SK-N-SH treated with all-trans-retinoic acid at 6 μM for 48 hours (cell line): ENCODE measurements at regions not wholly inside any gene's neighbourhood (a gene's known extent, or its start where the extent isn't known, plus 50 kb on each side); places are given as distances from the start of the nearest gene placed in this dataset.

Experiments
- ATAC-seq: fragments of 200-7000 bp; cut with Tn5 transposase; 3 replicates; pipeline ENCODE4 v1.9.1; 2020; ENCODE audit warnings: mild to moderate bottlenecking, moderate library complexity
- ARNTL ChIP-seq: fragments of 450-650 bp; formaldehyde crosslinking; IDR thresholded peaks from 2 replicates; pipeline ENCODE4 v1.5.0; 2020; ENCODE audit warnings: low read depth, mild to moderate bottlenecking, moderate library complexity, borderline replicate concordance
- BACH2 ChIP-seq: fragments of 250-450 bp; sonication (Bioruptor Pico); IDR thresholded peaks from 2 replicates; pipeline ENCODE4 v1.9.0; 2021; ENCODE audit warnings: mild to moderate bottlenecking, borderline replicate concordance
- CSDC2 ChIP-seq: fragments of 250-450 bp; sonication (Bioruptor Pico); IDR thresholded peaks from 2 replicates; pipeline ENCODE4 v1.5.0; 2020; ENCODE audit warnings: mild to moderate bottlenecking, moderate library complexity
- ESRRG ChIP-seq: fragments of 250-450 bp; sonication (Bioruptor Pico); IDR thresholded peaks from 2 replicates; pipeline ENCODE4 v1.6.1; 2021; ENCODE audit warnings: mild to moderate bottlenecking
- GLIS3 ChIP-seq: fragments of 250-450 bp; sonication (Bioruptor Pico); IDR thresholded peaks from 2 replicates; pipeline ENCODE4 v1.5.0; 2020; ENCODE audit warnings: mild to moderate bottlenecking, moderate library complexity
- ISL1 ChIP-seq: fragments of 250-450 bp; sonication (Bioruptor Pico); IDR thresholded peaks from 2 replicates; pipeline ENCODE4 v2.1.2; 2022; ENCODE audit warnings: mild to moderate bottlenecking, moderate library complexity
- OSR1 ChIP-seq: fragments of 250-450 bp; sonication (Bioruptor Pico); IDR thresholded peaks from 2 replicates; pipeline ENCODE4 v1.8.0; 2022; ENCODE audit warnings: moderate library complexity, mild to moderate bottlenecking, inconsistent platforms
- PPARA ChIP-seq: fragments of 250-450 bp; sonication (Bioruptor Pico); IDR thresholded peaks from 2 replicates; pipeline ENCODE4 v1.5.0; 2020; ENCODE audit warnings: mild to moderate bottlenecking, borderline replicate concordance
- RARB ChIP-seq: fragments of 250-450 bp; sonication (Bioruptor Pico); IDR thresholded peaks from 2 replicates; pipeline ENCODE4 v1.8.0; 2021; ENCODE audit warnings: mild to moderate bottlenecking, moderate library complexity
- SNAI2 ChIP-seq: fragments of 250-450 bp; sonication (Bioruptor Pico); IDR thresholded peaks from 2 replicates; pipeline ENCODE4 v1.5.0; 2020; ENCODE audit warnings: mild to moderate bottlenecking, moderate library complexity
- TCF4 ChIP-seq: fragments of 250-450 bp; sonication (Bioruptor Pico); IDR thresholded peaks from 2 replicates; pipeline ENCODE4 v1.8.0; 2021; ENCODE audit warnings: mild to moderate bottlenecking, moderate library complexity, borderline replicate concordance
- TOX ChIP-seq: fragments of 250-450 bp; sonication (Bioruptor Pico); IDR thresholded peaks from 2 replicates; pipeline ENCODE4 v1.8.0; 2021; ENCODE audit warnings: mild to moderate bottlenecking, moderate library complexity, borderline replicate concordance
- ZFP3 ChIP-seq: fragments of 250-450 bp; sonication (Bioruptor Pico); IDR thresholded peaks from 2 replicates; pipeline ENCODE4 v1.5.0; 2020; ENCODE audit warnings: mild to moderate bottlenecking, moderate library complexity
- ZFP30 ChIP-seq: fragments of 450-650 bp; formaldehyde crosslinking; IDR thresholded peaks from 2 replicates; pipeline ENCODE4 v1.5.0; 2022; ENCODE audit warnings: mild to moderate bottlenecking, moderate library complexity
- ZNF565 ChIP-seq: fragments of 450-650 bp; formaldehyde crosslinking; conservative IDR thresholded peaks from 2 replicates; pipeline ENCODE4 v1.5.0; 2020; ENCODE audit warnings: low read depth, mild to moderate bottlenecking, moderate library complexity
- ZNF70 ChIP-seq: fragments of 450-650 bp; formaldehyde crosslinking; IDR thresholded peaks from 2 replicates; pipeline ENCODE4 v1.5.0; 2020; ENCODE audit warnings: mild to moderate bottlenecking, moderate library complexity
- ZNF8 ChIP-seq: fragments of 450-650 bp; formaldehyde crosslinking; IDR thresholded peaks from 2 replicates; pipeline ENCODE4 v1.5.0; 2020; ENCODE audit warnings: mild to moderate bottlenecking, moderate library complexity
- TF ChIP-seq, protein P1 (sequence below): fragments of 250-450 bp; sonication (Bioruptor Pico); IDR thresholded peaks from 2 replicates; pipeline ENCODE4 v1.5.1; 2021; ENCODE audit warnings: mild to moderate bottlenecking, moderate library complexity
- TF ChIP-seq, protein P2 (sequence below): fragments of 250-450 bp; sonication (Bioruptor Pico); IDR thresholded peaks from 2 replicates; pipeline ENCODE4 v1.5.1; 2020; ENCODE audit warnings: low read depth, mild to moderate bottlenecking, moderate library complexity
- TF ChIP-seq, protein P3 (sequence below): fragments of 250-450 bp; sonication (Bioruptor Pico); IDR thresholded peaks from 2 replicates; pipeline ENCODE4 v1.5.0; 2020; ENCODE audit warnings: mild to moderate bottlenecking, moderate library complexity
- TF ChIP-seq, protein P4 (sequence below): fragments of 250-450 bp; sonication (Bioruptor Pico); IDR thresholded peaks from 2 replicates; pipeline ENCODE4 v1.8.0; 2020; ENCODE audit warnings: mild to moderate bottlenecking, moderate library complexity, borderline replicate concordance

DNA sequence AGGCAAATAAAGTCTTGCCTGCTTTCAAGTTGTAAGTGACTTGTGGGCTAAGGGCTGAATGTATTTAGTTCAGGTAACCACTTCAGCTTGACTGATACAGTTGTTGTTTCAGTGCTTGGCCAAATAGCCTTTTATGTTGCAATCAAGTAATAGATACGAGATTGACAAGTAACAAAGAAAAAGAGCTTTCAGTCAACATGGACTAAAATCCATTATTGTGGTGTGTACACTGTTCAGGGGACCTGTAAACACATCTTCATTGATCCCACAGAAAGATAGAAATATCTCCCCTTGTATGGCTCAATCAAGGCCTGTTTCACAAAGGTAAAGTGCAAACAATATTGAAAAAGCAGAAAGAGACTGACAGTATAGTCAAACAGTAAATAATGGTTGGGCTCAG is 224.8 kb upstream of the TMCO5A start:
- no peak for TF ChIP-seq SNAI2 (CRISPR knock-in tag)
- TF ChIP-seq TCF4 (CRISPR knock-in tag): no peak
- no peak for TF ChIP-seq TOX (CRISPR knock-in tag)
- TF ChIP-seq ARNTL (CRISPR knock-in tag): no peak
- TF ChIP-seq, protein P1, sequence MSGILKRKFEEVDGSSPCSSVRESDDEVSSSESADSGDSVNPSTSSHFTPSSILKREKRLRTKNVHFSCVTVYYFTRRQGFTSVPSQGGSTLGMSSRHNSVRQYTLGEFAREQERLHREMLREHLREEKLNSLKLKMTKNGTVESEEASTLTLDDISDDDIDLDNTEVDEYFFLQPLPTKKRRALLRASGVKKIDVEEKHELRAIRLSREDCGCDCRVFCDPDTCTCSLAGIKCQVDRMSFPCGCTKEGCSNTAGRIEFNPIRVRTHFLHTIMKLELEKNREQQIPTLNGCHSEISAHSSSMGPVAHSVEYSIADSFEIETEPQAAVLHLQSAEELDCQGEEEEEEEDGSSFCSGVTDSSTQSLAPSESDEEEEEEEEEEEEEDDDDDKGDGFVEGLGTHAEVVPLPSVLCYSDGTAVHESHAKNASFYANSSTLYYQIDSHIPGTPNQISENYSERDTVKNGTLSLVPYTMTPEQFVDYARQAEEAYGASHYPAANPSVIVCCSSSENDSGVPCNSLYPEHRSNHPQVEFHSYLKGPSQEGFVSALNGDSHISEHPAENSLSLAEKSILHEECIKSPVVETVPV (CRISPR knock-in tag): no peak
- no peak for TF ChIP-seq ZNF8
- no peak for TF ChIP-seq ESRRG (CRISPR knock-in tag)
- TF ChIP-seq, protein P2, sequence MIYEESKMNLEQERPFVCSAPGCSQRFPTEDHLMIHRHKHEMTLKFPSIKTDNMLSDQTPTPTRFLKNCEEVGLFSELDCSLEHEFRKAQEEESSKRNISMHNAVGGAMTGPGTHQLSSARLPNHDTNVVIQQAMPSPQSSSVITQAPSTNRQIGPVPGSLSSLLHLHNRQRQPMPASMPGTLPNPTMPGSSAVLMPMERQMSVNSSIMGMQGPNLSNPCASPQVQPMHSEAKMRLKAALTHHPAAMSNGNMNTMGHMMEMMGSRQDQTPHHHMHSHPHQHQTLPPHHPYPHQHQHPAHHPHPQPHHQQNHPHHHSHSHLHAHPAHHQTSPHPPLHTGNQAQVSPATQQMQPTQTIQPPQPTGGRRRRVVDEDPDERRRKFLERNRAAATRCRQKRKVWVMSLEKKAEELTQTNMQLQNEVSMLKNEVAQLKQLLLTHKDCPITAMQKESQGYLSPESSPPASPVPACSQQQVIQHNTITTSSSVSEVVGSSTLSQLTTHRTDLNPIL: no peak
- TF ChIP-seq ZNF70: no peak
- TF ChIP-seq PPARA (CRISPR knock-in tag): no peak
- TF ChIP-seq ZFP30 (CRISPR knock-in tag): no peak
- TF ChIP-seq, protein P3, sequence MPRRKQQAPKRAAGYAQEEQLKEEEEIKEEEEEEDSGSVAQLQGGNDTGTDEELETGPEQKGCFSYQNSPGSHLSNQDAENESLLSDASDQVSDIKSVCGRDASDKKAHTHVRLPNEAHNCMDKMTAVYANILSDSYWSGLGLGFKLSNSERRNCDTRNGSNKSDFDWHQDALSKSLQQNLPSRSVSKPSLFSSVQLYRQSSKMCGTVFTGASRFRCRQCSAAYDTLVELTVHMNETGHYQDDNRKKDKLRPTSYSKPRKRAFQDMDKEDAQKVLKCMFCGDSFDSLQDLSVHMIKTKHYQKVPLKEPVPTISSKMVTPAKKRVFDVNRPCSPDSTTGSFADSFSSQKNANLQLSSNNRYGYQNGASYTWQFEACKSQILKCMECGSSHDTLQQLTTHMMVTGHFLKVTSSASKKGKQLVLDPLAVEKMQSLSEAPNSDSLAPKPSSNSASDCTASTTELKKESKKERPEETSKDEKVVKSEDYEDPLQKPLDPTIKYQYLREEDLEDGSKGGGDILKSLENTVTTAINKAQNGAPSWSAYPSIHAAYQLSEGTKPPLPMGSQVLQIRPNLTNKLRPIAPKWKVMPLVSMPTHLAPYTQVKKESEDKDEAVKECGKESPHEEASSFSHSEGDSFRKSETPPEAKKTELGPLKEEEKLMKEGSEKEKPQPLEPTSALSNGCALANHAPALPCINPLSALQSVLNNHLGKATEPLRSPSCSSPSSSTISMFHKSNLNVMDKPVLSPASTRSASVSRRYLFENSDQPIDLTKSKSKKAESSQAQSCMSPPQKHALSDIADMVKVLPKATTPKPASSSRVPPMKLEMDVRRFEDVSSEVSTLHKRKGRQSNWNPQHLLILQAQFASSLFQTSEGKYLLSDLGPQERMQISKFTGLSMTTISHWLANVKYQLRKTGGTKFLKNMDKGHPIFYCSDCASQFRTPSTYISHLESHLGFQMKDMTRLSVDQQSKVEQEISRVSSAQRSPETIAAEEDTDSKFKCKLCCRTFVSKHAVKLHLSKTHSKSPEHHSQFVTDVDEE (CRISPR knock-in tag): no peak
- no peak for TF ChIP-seq GLIS3 (CRISPR knock-in tag)
- TF ChIP-seq ZNF565 (CRISPR knock-in tag): no peak
- TF ChIP-seq RARB (CRISPR knock-in tag): no peak
- no peak for ATAC-seq

DNA sequence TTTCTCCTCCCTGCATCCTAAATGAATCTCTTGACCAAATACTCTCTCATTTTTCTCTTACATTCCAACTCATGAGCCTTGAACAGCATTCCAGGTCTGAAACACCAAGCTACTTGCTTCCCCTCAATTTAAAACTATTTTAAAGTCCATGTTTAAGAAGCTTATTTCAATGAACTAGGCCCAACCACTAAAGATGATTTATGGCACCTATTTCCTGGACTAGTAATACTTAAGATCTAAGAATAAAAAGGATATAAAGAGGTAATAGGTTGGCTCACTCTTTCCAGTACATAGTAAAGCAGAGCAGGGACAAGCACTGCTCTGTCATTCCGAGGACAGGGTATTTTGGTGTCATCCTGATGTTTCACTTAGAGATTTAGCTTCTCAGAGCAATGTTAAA is 219.3 kb upstream of the TMCO5A start:
- TF ChIP-seq GLIS3 (CRISPR knock-in tag): no peak
- no peak for TF ChIP-seq ZFP3 (CRISPR knock-in tag)
- TF ChIP-seq ZNF8: no peak
- no peak for ATAC-seq

DNA sequence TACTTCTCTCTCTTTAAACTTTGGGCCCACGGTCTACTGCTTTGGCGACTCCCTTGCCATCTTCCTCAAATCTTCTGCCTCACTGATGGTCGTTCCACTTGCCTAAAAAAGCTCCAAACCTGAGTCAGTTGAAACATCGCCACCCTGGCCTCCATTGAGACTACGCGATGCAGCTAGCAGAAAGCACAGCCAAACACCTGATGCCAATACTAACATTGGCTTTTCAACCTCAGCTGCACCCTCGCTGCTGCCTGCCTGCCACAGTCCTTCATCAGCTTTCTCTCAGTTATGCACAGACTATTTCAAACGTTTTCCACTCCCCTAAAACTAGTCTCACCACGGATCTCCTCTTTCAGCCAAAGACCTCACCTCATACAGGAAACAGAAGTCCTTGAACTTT is 214.2 kb upstream of the TMCO5A start:
- no peak for ATAC-seq
- TF ChIP-seq ZFP30 (CRISPR knock-in tag) (no peak), ZNF70 (no peak), OSR1 (no peak), ESRRG (CRISPR knock-in tag) (no peak), ARNTL (CRISPR knock-in tag) (no peak), BACH2 (no peak)
- TF ChIP-seq, protein P3 (CRISPR knock-in tag): no peak

DNA sequence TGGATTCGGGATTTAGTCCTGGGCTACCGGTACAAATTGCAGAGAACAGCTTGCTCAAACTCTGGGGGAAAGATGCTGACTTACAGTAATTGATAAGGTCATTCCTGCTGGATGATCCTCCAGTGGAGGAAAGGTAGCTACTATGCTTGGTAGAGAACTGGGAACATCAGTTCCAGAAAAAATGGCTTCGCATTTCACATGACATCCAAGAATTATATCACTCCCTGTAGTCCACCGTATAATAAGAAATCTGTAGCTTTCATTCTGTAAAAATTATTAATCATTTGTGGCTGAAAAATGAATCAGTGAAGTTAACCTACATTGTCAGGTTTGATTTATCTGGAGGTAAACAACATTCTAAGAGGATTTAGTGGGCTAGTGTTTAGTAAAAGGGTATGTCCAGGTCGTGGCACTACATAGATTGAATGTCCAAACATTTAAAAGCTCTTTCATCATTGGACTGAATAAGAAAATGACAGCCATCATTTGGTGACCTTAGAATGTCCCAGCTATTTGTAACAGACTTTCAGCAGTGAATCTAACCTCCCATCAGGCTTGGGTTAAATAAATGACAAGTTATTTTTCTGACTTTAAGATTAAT is 203.2 kb upstream of the TMCO5A start:
- ATAC-seq: no peak
- TF ChIP-seq PPARA (CRISPR knock-in tag) (no peak), ZFP3 (CRISPR knock-in tag) (no peak), ARNTL (CRISPR knock-in tag) (no peak), CSDC2 (no peak), ZNF70 (no peak), ESRRG (CRISPR knock-in tag) (no peak), GLIS3 (CRISPR knock-in tag) (no peak), ZNF565 (CRISPR knock-in tag) (no peak), ZFP30 (CRISPR knock-in tag) (no peak), TCF4 (CRISPR knock-in tag) (no peak), TOX (CRISPR knock-in tag) (no peak), RARB (CRISPR knock-in tag) (no peak), ISL1 (CRISPR knock-in tag) (no peak)
- TF ChIP-seq, protein P4, sequence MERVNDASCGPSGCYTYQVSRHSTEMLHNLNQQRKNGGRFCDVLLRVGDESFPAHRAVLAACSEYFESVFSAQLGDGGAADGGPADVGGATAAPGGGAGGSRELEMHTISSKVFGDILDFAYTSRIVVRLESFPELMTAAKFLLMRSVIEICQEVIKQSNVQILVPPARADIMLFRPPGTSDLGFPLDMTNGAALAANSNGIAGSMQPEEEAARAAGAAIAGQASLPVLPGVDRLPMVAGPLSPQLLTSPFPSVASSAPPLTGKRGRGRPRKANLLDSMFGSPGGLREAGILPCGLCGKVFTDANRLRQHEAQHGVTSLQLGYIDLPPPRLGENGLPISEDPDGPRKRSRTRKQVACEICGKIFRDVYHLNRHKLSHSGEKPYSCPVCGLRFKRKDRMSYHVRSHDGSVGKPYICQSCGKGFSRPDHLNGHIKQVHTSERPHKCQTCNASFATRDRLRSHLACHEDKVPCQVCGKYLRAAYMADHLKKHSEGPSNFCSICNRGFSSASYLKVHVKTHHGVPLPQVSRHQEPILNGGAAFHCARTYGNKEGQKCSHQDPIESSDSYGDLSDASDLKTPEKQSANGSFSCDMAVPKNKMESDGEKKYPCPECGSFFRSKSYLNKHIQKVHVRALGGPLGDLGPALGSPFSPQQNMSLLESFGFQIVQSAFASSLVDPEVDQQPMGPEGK (CRISPR knock-in tag): no peak
- TF ChIP-seq, protein P1 (CRISPR knock-in tag): no peak
- TF ChIP-seq, protein P2: no peak
